Sigmoid colon (tissue), 4 donors: ENCODE measurements at regions not wholly inside any gene's neighbourhood (a gene's known extent, or its start where the extent isn't known, plus 50 kb on each side); places are given as distances from the start of the nearest gene placed in this dataset.

ENCODE experiments used
- POLR2A ChIP-seq, 2 donors: fragments of 450-650 bp; IDR thresholded peaks; one replicate each; pipeline ENCODE4 v1.6.1; 2016; ENCODE audit warnings: antibody characterized with exemption in 2 of 2, mild to moderate bottlenecking in 2 of 2, moderate library complexity in 2 of 2
- POLR2AphosphoS5 ChIP-seq, 4 donors: sonication (generic); formaldehyde crosslinking; IDR thresholded peaks; one replicate each; pipeline ENCODE4 v1.6.1; 2017; ENCODE audit warnings: antibody characterized with exemption in 4 of 4
- TF ChIP-seq, protein P1 (sequence below), 4 experiments: fragments of 450-650 bp in 3 of 4; fragments of 200-600 bp in 1 of 4; IDR thresholded peaks; one replicate each; pipeline ENCODE4 v1.5.1; 2016 to 2019; ENCODE audit warnings: antibody characterized with exemption in 4 of 4, mild to moderate bottlenecking in 3 of 4, moderate library complexity in 2 of 4

DNA sequence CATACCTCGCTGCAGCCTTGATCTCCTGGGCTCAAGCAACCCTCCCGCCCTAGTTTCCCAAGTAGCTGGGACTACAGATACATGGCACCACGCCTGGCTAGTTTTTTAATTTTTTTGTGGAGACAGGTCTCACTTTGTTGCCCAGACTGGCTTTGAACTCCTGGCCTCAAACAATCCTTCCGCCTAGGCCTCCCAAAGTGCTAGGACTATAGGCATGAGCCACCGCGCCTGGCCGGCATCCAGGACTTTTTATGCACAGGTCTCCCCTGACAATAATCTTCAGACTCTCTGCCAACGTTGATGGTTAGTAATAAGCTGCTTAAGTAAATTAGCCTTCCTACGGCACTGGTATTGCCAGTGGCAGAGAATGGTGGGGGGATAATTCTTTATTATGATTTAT lies 110.5 kb upstream of the MTHFD1L start:
- TF ChIP-seq, protein P1, sequence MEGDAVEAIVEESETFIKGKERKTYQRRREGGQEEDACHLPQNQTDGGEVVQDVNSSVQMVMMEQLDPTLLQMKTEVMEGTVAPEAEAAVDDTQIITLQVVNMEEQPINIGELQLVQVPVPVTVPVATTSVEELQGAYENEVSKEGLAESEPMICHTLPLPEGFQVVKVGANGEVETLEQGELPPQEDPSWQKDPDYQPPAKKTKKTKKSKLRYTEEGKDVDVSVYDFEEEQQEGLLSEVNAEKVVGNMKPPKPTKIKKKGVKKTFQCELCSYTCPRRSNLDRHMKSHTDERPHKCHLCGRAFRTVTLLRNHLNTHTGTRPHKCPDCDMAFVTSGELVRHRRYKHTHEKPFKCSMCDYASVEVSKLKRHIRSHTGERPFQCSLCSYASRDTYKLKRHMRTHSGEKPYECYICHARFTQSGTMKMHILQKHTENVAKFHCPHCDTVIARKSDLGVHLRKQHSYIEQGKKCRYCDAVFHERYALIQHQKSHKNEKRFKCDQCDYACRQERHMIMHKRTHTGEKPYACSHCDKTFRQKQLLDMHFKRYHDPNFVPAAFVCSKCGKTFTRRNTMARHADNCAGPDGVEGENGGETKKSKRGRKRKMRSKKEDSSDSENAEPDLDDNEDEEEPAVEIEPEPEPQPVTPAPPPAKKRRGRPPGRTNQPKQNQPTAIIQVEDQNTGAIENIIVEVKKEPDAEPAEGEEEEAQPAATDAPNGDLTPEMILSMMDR (IDR thresholded peaks at IDR 0.05): no peak
- no peak for TF ChIP-seq POLR2AphosphoS5 (IDR thresholded peaks at IDR 0.05)
- no peak for TF ChIP-seq POLR2A (IDR thresholded peaks at IDR 0.05)
